GM19238 (cell line): ENCODE measurements at regions not wholly inside any gene's neighbourhood (a gene's known extent, or its start where the extent isn't known, plus 50 kb on each side); places are given as distances from the start of the nearest gene placed in this dataset.

Experiments
- DNase-seq: peaks from one replicate; pipeline ENCODE4 v3.0.0; 2011; ENCODE audit warnings: low spot score; ENCODE audit not compliant: insufficient read length

- DNase-seq, result no peak
Observed at GRCh38 chr20:48210111-48211027, 425.1 kb upstream of the SULF2 start.

- no peak for DNase-seq
Observed at GRCh38 chr20:48209102-48209501, 423.8 kb upstream of the SULF2 start.

GRCh38 chr20:48208176-48208575, 422.9 kb upstream of the SULF2 start:
- DNase-seq, result no peak

GRCh38 chr20:48207505-48207904, 422.2 kb upstream of the SULF2 start:
- DNase-seq, result no peak

GRCh38 chr20:48205786-48206185, 420.5 kb upstream of the SULF2 start:
- DNase-seq, result no peak

GRCh38 chr20:48205281-48205782, 420.1 kb upstream of the SULF2 start:
- DNase-seq, result no peak

GRCh38 chr20:48204499-48204898, 419.2 kb upstream of the SULF2 start:
- no peak for DNase-seq

GRCh38 chr20:48203252-48203651, 418.0 kb upstream of the SULF2 start:
- no peak for DNase-seq

- DNase-seq, result no peak
Observed at GRCh38 chr20:48202334-48203113, 417.2 kb upstream of the SULF2 start.

- DNase-seq, result no peak
Observed at GRCh38 chr20:48201885-48202284, 416.6 kb upstream of the SULF2 start.

GRCh38 chr20:48201188-48201587, 415.9 kb upstream of the SULF2 start:
- DNase-seq, result no peak

- DNase-seq, result no peak
Observed at GRCh38 chr20:48198929-48199451, 413.7 kb upstream of the SULF2 start.

- DNase-seq, result no peak
Observed at GRCh38 chr20:48197066-48197465, 411.8 kb upstream of the SULF2 start.

- DNase-seq, result no peak
Observed at GRCh38 chr20:48196486-48196885, 411.2 kb upstream of the SULF2 start.

GRCh38 chr20:48196001-48196400, 410.7 kb upstream of the SULF2 start:
- no peak for DNase-seq

GRCh38 chr20:48195121-48195870, 410.0 kb upstream of the SULF2 start:
- no peak for DNase-seq

- no peak for DNase-seq
Observed at GRCh38 chr20:48194583-48194982, 409.3 kb upstream of the SULF2 start.

GRCh38 chr20:48193627-48194425, 408.5 kb upstream of the SULF2 start:
- DNase-seq, result no peak

- DNase-seq, result no peak
Observed at GRCh38 chr20:48192109-48192508, 406.8 kb upstream of the SULF2 start.

GRCh38 chr20:48191200-48191599, 405.9 kb upstream of the SULF2 start:
- no peak for DNase-seq
